ENCODE measurements at regions not wholly inside any gene's neighbourhood (a gene's known extent, or its start where the extent isn't known, plus 50 kb on each side); places are given as distances from the start of the nearest gene placed in this dataset.

DNA sequence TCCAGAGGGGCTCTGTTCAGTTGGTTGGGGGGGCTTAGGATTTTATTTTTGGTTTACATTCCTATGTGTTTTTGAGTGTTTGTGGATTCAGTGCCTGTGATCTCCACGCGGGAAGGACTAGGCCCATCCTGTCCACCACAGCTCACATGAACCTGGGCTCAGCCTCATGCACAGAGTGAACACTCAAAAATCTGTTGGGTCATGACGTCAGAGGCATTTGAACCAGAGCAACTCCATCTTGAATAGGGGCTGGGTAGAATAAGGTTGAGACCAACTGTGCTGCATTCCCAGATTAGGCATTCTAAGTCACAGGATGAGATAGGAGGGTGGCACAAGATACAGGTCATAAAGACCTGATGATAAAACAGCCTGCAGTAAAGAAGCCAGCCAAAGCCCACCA, 133.3 kb downstream of the RAMP3 start:
- TF ChIP-seq CTCF (IDR thresholded peaks at IDR 0.05) (no peak), POLR2A (IDR thresholded peaks at IDR 0.05) (no peak)

Data from uterus (tissue), 2 donors.